NB4 (cell line): ENCODE measurements at regions not wholly inside any gene's neighbourhood (a gene's known extent, or its start where the extent isn't known, plus 50 kb on each side); places are given as distances from the start of the nearest gene placed in this dataset.

Experiments used
- CTCF ChIP-seq: IDR thresholded peaks from one replicate; pipeline ENCODE4 v1.5.1; 2012; ENCODE audit warnings: low read depth, low read length
- POLR2A ChIP-seq: IDR thresholded peaks from 2 replicates; pipeline ENCODE4 v1.6.1; 2011; ENCODE audit warnings: mild to moderate bottlenecking; ENCODE audit not compliant: insufficient read length; ENCODE audit errors: extremely low read depth

- TF ChIP-seq CTCF (no peak), POLR2A (no peak)
Observed at GRCh38 chr7:153529651-153530165, 522.5 kb upstream of the DPP6 start.
